Activated CD4-positive, alpha-beta T cell treated with anti-CD3 and anti-CD28 coated beads, Interleukin-2, amount 10 ng/mL, durations not matched to agents 7 days and 5 days (primary cell): ENCODE measurements at regions not wholly inside any gene's neighbourhood (a gene's known extent, or its start where the extent isn't known, plus 50 kb on each side); places are given as distances from the start of the nearest gene placed in this dataset.

Source experiments
- CTCF ChIA-PET: fragments of 350-600 bp; sonication (Branson Sonifier 250); formaldehyde crosslinking; loops from one replicate; lab custom pipeline; 2021; ENCODE audit warnings: antibody characterized with exemption; lab: Charles Lee
- POLR2A ChIA-PET: fragments of 350-600 bp; sonication (Branson Sonifier 250); formaldehyde crosslinking; loops from one replicate; lab custom pipeline; 2021; ENCODE audit warnings: antibody characterized with exemption; lab: Charles Lee
- DNase-seq: peaks from one replicate; pipeline ENCODE4 v3.0.0-alpha.2; 2020
- H3K27ac Mint-ChIP-seq: one replicate; pipeline ENCODE4 v1.8.0; 2021; ENCODE audit warnings: mild to moderate bottlenecking, moderate library complexity, mixed read lengths
- H3K27me3 Mint-ChIP-seq: one replicate; pipeline ENCODE4 v1.8.0; 2021; ENCODE audit warnings: mixed read lengths
- H3K36me3 Mint-ChIP-seq: one replicate; pipeline ENCODE4 v1.8.0; 2021; ENCODE audit warnings: low read depth, mixed read lengths
- H3K4me1 Mint-ChIP-seq: one replicate; pipeline ENCODE4 v1.8.0; 2021; ENCODE audit warnings: mixed read lengths
- H3K4me3 Mint-ChIP-seq: one replicate; pipeline ENCODE4 v1.8.0; 2021; ENCODE audit warnings: mild to moderate bottlenecking, moderate library complexity, mixed read lengths
- H3K9me3 Mint-ChIP-seq: one replicate; pipeline ENCODE4 v1.8.0; 2021; ENCODE audit warnings: mixed read lengths

- Mint-ChIP-seq H3K4me1 (no peaks in the 10 kb centered on the region), H3K27me3 (no peaks in the 10 kb centered on the region), H3K9me3 (no peaks in the 10 kb centered on the region), H3K36me3 (no peaks in the 10 kb centered on the region), H3K4me3 (no peak overlapping the region), H3K27ac (no peak overlapping the region)
- CTCF ChIA-PET: no interaction called here
- no peak for DNase-seq
- POLR2A ChIA-PET: no interaction called here
Measured at GRCh38 chr9:17011880-17012279, 123.0 kb upstream of the CNTLN start.

GRCh38 chr9:17009071-17009470, 125.8 kb upstream of the CNTLN start:
- H3K4me1 Mint-ChIP-seq: no peaks in the 10 kb centered on the region
- H3K27me3 Mint-ChIP-seq: no peaks in the 10 kb centered on the region
- no peak overlapping the region for H3K27ac Mint-ChIP-seq
- no peaks in the 10 kb centered on the region for H3K9me3 Mint-ChIP-seq
- DNase-seq: no peak
- POLR2A ChIA-PET: no interaction called here
- CTCF ChIA-PET: no interaction called here
- no peaks in the 10 kb centered on the region for H3K36me3 Mint-ChIP-seq
- no peak overlapping the region for H3K4me3 Mint-ChIP-seq

GRCh38 chr9:17005056-17005823, 129.6 kb upstream of the CNTLN start:
- H3K4me1 Mint-ChIP-seq: no peaks in the 10 kb centered on the region
- no peak for DNase-seq
- no peak overlapping the region for H3K4me3 Mint-ChIP-seq
- no peak overlapping the region for H3K27ac Mint-ChIP-seq
- ChIA-PET POLR2A (no interaction called here), CTCF (no interaction called here)
- no peaks in the 10 kb centered on the region for H3K27me3 Mint-ChIP-seq
- H3K36me3 Mint-ChIP-seq: no peaks in the 10 kb centered on the region
- peaks cover 2% of the 10 kb centered on the region for H3K9me3 Mint-ChIP-seq

GRCh38 chr9:17004500-17004899, 130.3 kb upstream of the CNTLN start:
- POLR2A ChIA-PET: no interaction called here
- Mint-ChIP-seq H3K4me1 (no peaks in the 10 kb centered on the region), H3K27me3 (no peaks in the 10 kb centered on the region), H3K9me3 (peaks cover 3% of the 10 kb centered on the region), H3K27ac (no peak overlapping the region), H3K36me3 (no peaks in the 10 kb centered on the region), H3K4me3 (no peak overlapping the region)
- DNase-seq: no peak
- CTCF ChIA-PET: no interaction called here

GRCh38 chr9:17003576-17004240, 131.1 kb upstream of the CNTLN start:
- Mint-ChIP-seq H3K9me3 (peaks cover 4% of the 10 kb centered on the region), H3K4me1 (no peaks in the 10 kb centered on the region), H3K36me3 (no peaks in the 10 kb centered on the region), H3K27ac (no peak overlapping the region), H3K4me3 (no peak overlapping the region), H3K27me3 (no peaks in the 10 kb centered on the region)
- ChIA-PET POLR2A (no interaction called here), CTCF (no interaction called here)
- no peak for DNase-seq

GRCh38 chr9:16996901-16997491, 126.5 kb upstream of the BNC2 start:
- POLR2A ChIA-PET: no interaction called here

GRCh38 chr9:16992138-16992537, 121.7 kb upstream of the BNC2 start:
- CTCF ChIA-PET: no interaction called here
- POLR2A ChIA-PET: no interaction called here
- DNase-seq: no peak
- Mint-ChIP-seq H3K4me3 (no peak overlapping the region), H3K9me3 (peaks cover 21% of the 10 kb centered on the region), H3K4me1 (no peaks in the 10 kb centered on the region), H3K36me3 (no peaks in the 10 kb centered on the region), H3K27me3 (no peaks in the 10 kb centered on the region), H3K27ac (no peak overlapping the region)

More at GRCh38 chr9:16996901-16997491, 126.5 kb upstream of the BNC2 start:
- CTCF ChIA-PET: no interaction called here
- H3K27ac Mint-ChIP-seq: no peak overlapping the region
- H3K4me3 Mint-ChIP-seq: no peak overlapping the region
- DNase-seq: no peak
- no peaks in the 10 kb centered on the region for H3K27me3 Mint-ChIP-seq
- no peaks in the 10 kb centered on the region for H3K36me3 Mint-ChIP-seq
- no peaks in the 10 kb centered on the region for H3K4me1 Mint-ChIP-seq
- peaks cover 29% of the 10 kb centered on the region for H3K9me3 Mint-ChIP-seq

GRCh38 chr9:16987026-16987425, 116.6 kb upstream of the BNC2 start:
- CTCF ChIA-PET: no interaction called here
- no peaks in the 10 kb centered on the region for H3K36me3 Mint-ChIP-seq
- H3K4me3 Mint-ChIP-seq: no peak overlapping the region
- no peaks in the 10 kb centered on the region for H3K9me3 Mint-ChIP-seq
- H3K4me1 Mint-ChIP-seq: no peaks in the 10 kb centered on the region
- POLR2A ChIA-PET: no interaction called here
- H3K27me3 Mint-ChIP-seq: no peaks in the 10 kb centered on the region
- H3K27ac Mint-ChIP-seq: no peak overlapping the region
- DNase-seq: no peak

GRCh38 chr9:16986556-16986955, 116.1 kb upstream of the BNC2 start:
- no peaks in the 10 kb centered on the region for H3K9me3 Mint-ChIP-seq
- ChIA-PET CTCF (no interaction called here), POLR2A (no interaction called here)
- no peaks in the 10 kb centered on the region for H3K4me1 Mint-ChIP-seq
- H3K27ac Mint-ChIP-seq: no peak overlapping the region
- no peak overlapping the region for H3K4me3 Mint-ChIP-seq
- H3K36me3 Mint-ChIP-seq: no peaks in the 10 kb centered on the region
- DNase-seq: no peak
- no peaks in the 10 kb centered on the region for H3K27me3 Mint-ChIP-seq

GRCh38 chr9:16985559-16986348, 115.3 kb upstream of the BNC2 start:
- no peak overlapping the region for H3K27ac Mint-ChIP-seq
- no peak overlapping the region for H3K4me3 Mint-ChIP-seq
- H3K36me3 Mint-ChIP-seq: no peaks in the 10 kb centered on the region
- H3K9me3 Mint-ChIP-seq: no peaks in the 10 kb centered on the region
- ChIA-PET CTCF (no interaction called here), POLR2A (no interaction called here)
- no peaks in the 10 kb centered on the region for H3K4me1 Mint-ChIP-seq
- no peaks in the 10 kb centered on the region for H3K27me3 Mint-ChIP-seq
- DNase-seq: no peak

GRCh38 chr9:16982780-16983310, 112.4 kb upstream of the BNC2 start:
- Mint-ChIP-seq H3K4me3 (no peak overlapping the region), H3K9me3 (no peaks in the 10 kb centered on the region), H3K36me3 (no peaks in the 10 kb centered on the region), H3K27ac (no peak overlapping the region), H3K27me3 (no peaks in the 10 kb centered on the region), H3K4me1 (no peaks in the 10 kb centered on the region)
- no peak for DNase-seq
- CTCF ChIA-PET: no interaction called here
- POLR2A ChIA-PET: no interaction called here

GRCh38 chr9:16976427-16976826, 106.0 kb upstream of the BNC2 start:
- Mint-ChIP-seq H3K4me3 (no peak overlapping the region), H3K36me3 (no peaks in the 10 kb centered on the region), H3K4me1 (no peaks in the 10 kb centered on the region), H3K27me3 (no peaks in the 10 kb centered on the region), H3K27ac (no peak overlapping the region), H3K9me3 (peaks cover 6% of the 10 kb centered on the region)
- ChIA-PET CTCF (no interaction called here), POLR2A (no interaction called here)
- no peak for DNase-seq

GRCh38 chr9:16974436-16974835, 104.0 kb upstream of the BNC2 start:
- Mint-ChIP-seq H3K9me3 (peaks cover 6% of the 10 kb centered on the region), H3K27me3 (no peaks in the 10 kb centered on the region), H3K4me1 (no peaks in the 10 kb centered on the region), H3K27ac (no peak overlapping the region), H3K36me3 (no peaks in the 10 kb centered on the region), H3K4me3 (no peak overlapping the region)
- DNase-seq: no peak
- CTCF ChIA-PET: no interaction called here
- POLR2A ChIA-PET: no interaction called here
